ENCODE measurements at regions not wholly inside any gene's neighbourhood (a gene's known extent, or its start where the extent isn't known, plus 50 kb on each side); places are given as distances from the start of the nearest gene placed in this dataset.

DNA sequence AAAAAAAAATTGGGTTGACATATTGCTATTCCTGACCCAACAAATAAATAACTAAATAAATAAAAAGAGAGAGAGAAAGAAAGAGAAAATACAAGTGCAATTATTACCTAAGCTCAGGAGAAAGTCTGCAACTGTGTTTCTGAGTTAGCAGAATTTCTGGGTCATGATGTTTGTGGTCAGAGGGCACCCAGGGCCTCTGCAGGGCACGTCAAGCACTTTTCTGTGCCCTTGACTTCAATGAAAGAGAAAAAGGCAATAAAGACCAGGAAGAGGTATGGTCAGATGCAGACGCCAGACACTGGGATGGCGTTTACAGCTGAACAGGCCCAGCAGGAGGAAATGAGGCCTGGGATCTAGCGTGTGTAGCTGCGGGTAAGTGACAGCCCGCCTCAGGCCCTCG, 160.9 kb upstream of the GDF10 start:
- Histone ChIP-seq H3K4me3 (replicated peaks in 1 of 3) (no peak overlapping the region), H3K27ac (no peak overlapping the region), H3K36me3 (no peaks in the 10 kb centered on the region), H3K9me3 (no peaks in the 10 kb centered on the region), H3K27me3 (no peaks in the 10 kb centered on the region), H3K4me1 (no peaks in the 10 kb centered on the region)
- TF ChIP-seq, protein P1, sequence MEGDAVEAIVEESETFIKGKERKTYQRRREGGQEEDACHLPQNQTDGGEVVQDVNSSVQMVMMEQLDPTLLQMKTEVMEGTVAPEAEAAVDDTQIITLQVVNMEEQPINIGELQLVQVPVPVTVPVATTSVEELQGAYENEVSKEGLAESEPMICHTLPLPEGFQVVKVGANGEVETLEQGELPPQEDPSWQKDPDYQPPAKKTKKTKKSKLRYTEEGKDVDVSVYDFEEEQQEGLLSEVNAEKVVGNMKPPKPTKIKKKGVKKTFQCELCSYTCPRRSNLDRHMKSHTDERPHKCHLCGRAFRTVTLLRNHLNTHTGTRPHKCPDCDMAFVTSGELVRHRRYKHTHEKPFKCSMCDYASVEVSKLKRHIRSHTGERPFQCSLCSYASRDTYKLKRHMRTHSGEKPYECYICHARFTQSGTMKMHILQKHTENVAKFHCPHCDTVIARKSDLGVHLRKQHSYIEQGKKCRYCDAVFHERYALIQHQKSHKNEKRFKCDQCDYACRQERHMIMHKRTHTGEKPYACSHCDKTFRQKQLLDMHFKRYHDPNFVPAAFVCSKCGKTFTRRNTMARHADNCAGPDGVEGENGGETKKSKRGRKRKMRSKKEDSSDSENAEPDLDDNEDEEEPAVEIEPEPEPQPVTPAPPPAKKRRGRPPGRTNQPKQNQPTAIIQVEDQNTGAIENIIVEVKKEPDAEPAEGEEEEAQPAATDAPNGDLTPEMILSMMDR (IDR thresholded peaks at IDR 0.05): no peak
- no peak for TF ChIP-seq POLR2A (IDR thresholded peaks at IDR 0.05)
- WGBS, 2 donors: 63 to 70% methylated on average over 7 of the region's 7 CpGs
- intact Hi-C loops (cut with DNase I): no loop called here
- DNase-seq: no peak

DNA sequence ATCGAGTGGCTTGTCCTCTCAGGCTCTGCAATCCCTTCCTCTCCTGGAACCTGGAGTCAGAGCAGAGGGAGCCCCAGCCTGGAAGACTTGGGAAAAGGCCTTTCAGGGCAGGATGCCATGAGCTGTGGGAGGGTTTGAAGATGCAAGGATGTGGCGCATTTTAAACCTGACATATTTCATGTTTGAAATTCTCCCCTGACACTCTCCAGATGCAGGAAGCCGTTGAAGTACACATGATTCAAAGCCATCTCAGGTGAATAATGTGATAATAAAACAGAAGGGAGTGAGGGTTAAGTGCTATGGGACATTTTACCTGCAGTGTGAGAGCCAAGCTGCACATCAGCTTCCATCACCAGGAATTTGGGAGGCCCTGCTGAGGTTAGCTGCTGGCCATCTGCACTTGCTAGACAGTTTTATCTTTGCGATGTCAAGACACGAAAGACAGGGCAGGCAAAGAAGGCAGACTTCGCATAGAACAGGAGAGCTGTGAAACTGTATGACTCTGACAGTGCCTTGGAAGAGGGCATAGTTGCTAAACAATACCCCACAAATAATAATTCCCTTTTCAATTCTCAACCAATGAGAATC, 159.1 kb upstream of the GDF10 start:
- Histone ChIP-seq H3K36me3 (no peaks in the 10 kb centered on the region), H3K27me3 (no peaks in the 10 kb centered on the region), H3K9me3 (no peaks in the 10 kb centered on the region), H3K4me3 (replicated peaks in 1 of 3) (no peak overlapping the region), H3K27ac (no peak overlapping the region), H3K4me1 (no peaks in the 10 kb centered on the region)
- intact Hi-C loops (cut with DNase I): no loop called here
- no peak for DNase-seq
- 86 to 93% methylated on average over 6 of the region's 6 CpGs for whole genome bisulfite sequencing, 2 donors
- TF ChIP-seq POLR2A (IDR thresholded peaks at IDR 0.05): no peak
- TF ChIP-seq, protein P1 (IDR thresholded peaks at IDR 0.05): no peak

DNA sequence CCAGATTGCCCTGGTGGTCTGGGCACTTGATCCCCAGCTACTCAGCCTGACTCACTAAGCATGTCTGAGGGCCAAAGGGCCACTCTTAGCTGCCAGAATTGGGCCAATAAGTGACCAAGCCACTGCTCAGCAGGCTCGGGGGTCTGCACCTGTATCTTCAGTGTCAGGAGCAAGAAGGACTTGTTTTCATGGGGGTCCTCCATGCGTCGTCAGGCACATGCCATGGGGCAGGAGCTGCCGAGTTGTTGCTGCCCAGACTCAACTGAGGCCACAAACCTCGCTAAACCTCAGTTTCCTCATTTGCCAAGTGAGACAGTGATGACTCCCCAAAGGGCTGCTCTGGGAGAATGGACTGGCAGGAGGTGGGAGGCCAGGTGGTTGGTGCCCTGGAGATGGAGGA, 158.6 kb upstream of the GDF10 start:
- no peak overlapping the region for H3K4me3 ChIP-seq (replicated peaks in 1 of 3)
- TF ChIP-seq, protein P1 (IDR thresholded peaks at IDR 0.05): no peak
- H3K27ac ChIP-seq: no peak overlapping the region
- intact Hi-C loops (cut with DNase I): no loop called here
- no peaks in the 10 kb centered on the region for H3K36me3 ChIP-seq
- WGBS, 2 donors: 93 to 96% methylated on average over 5 of the region's 5 CpGs
- no peaks in the 10 kb centered on the region for H3K4me1 ChIP-seq
- H3K9me3 ChIP-seq: no peaks in the 10 kb centered on the region
- H3K27me3 ChIP-seq: no peaks in the 10 kb centered on the region
- no peak for DNase-seq

DNA sequence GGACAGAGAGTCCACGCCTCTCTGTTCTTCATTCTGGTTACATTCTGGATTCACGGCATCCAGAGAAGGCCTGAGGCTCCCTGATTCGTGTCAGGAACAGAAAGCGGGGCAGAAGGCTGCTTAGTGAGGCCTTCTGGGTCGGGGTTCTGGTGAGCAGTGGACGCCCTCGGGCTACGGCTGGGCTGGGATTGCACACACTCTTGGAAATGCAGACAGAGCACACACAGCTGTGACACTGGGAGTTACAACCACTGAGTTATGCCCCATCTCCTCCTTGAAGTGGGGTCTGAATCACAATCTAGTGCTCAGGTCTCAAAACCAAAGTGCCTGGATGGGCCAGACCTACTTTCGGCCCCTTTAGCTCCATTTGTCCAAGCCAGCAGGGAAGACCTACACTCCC, 156.9 kb upstream of the GDF10 start:
- no peak for TF ChIP-seq POLR2A (IDR thresholded peaks at IDR 0.05)
- TF ChIP-seq, protein P1 (IDR thresholded peaks at IDR 0.05): no peak
- no peaks in the 10 kb centered on the region for H3K9me3 ChIP-seq
- no peak for DNase-seq
- no peaks in the 10 kb centered on the region for H3K4me1 ChIP-seq
- 91 to 99% methylated on average over 8 to 9 of the region's 9 CpGs for WGBS, 2 donors
- H3K27me3 ChIP-seq: no peaks in the 10 kb centered on the region
- no peak overlapping the region for H3K27ac ChIP-seq
- intact Hi-C loops (cut with DNase I): no loop called here
- no peak overlapping the region for H3K4me3 ChIP-seq (replicated peaks in 1 of 3)
- H3K36me3 ChIP-seq: no peaks in the 10 kb centered on the region

DNA sequence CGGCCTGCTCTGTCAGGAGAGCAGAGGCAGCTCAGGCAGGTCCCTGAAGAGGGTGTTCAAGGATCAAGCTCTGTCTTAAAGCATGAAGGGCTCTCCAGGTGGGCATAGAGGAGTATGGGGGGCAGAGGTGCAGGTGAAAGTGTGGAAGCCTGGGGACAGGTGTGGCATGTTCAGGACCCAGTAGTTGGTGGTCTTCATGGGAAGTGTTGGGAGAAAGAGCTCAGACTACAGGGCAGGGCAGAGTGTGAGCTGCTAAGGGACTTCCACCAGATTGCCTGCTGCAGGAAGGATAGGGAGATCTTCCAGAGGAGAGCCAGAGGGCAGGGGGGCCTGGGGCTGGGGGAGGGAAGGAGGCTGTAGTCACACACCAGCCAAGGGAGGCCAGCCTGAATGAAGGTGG, 156.5 kb upstream of the GDF10 start:
- no peaks in the 10 kb centered on the region for H3K9me3 ChIP-seq
- WGBS, 2 donors: 67 to 75% methylated on average over 1 of the region's 1 CpG
- no peak for TF ChIP-seq POLR2A (IDR thresholded peaks at IDR 0.05)
- TF ChIP-seq, protein P1 (IDR thresholded peaks at IDR 0.05): no peak
- no peaks in the 10 kb centered on the region for H3K4me1 ChIP-seq
- intact Hi-C loops (cut with DNase I): no loop called here
- no peaks in the 10 kb centered on the region for H3K27me3 ChIP-seq
- no peaks in the 10 kb centered on the region for H3K36me3 ChIP-seq
- H3K4me3 ChIP-seq (replicated peaks in 1 of 3): no peak overlapping the region
- no peak for DNase-seq
- H3K27ac ChIP-seq: no peak overlapping the region

All from thyroid gland (tissue), 4 donors.